HG03095 (cell line): ENCODE measurements at regions not wholly inside any gene's neighbourhood (a gene's known extent, or its start where the extent isn't known, plus 50 kb on each side); places are given as distances from the start of the nearest gene placed in this dataset.
"Not testable (repeated sequence)": the region's sequence is repeated elsewhere in the genome, so short reads cannot be mapped to it uniquely, and the experiment has no call there.

Source experiments
- ATAC-seq: cut with Tn5 transposase; IDR thresholded peaks from one replicate; pipeline ENCODE4 v1.9.1; 2021; ENCODE audit warnings: moderate library complexity; ENCODE audit not compliant: unreplicated experiment

DNA sequence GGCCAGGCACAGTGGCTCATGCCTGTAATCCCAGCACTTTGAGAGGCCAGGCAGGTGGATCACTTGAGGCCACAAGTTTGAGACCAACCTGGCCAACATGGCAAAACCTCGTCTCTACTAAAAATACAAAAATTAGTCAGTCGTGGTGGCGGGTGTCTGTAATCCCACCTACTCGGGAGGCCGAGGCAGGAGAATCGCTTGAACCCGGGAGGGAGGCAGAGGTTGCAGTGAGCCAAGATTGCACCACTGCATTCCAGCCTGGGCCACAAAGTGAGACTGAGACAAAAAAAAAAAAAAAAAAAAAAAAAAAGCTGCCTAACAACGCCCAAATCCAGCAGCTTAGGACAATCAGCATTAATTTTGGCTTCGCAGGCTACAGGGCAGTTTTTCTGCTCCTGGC lies 167.1 kb downstream of the GOSR1 start:
- ATAC-seq, result not testable (repeated sequence)

DNA sequence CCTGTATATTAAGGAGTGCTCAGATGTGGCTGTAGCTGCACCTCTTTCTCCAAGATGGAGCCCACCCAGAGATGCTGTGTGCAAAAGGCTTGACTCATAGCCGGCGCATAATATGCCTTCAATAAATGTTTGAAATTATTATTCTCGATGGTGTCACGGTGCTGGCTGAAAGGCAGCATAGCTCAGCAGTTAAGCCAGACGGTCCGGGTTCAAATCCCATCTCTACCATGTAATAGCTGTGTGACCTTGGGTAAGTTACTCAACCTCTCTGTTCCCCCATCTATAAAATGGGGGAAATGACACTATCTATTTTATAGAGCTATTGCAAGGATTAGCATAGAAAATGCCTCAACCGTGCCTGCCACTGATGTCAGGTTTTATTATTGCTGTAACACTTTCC lies 164.2 kb downstream of the GOSR1 start:
- not testable (repeated sequence) for ATAC-seq

GRCh38 chr17:30639391-30639790 lies 162.2 kb downstream of the GOSR1 start:
- ATAC-seq, result not testable (repeated sequence)

GRCh38 chr17:30638968-30639367 lies 161.8 kb downstream of the GOSR1 start:
- not testable (repeated sequence) for ATAC-seq

DNA sequence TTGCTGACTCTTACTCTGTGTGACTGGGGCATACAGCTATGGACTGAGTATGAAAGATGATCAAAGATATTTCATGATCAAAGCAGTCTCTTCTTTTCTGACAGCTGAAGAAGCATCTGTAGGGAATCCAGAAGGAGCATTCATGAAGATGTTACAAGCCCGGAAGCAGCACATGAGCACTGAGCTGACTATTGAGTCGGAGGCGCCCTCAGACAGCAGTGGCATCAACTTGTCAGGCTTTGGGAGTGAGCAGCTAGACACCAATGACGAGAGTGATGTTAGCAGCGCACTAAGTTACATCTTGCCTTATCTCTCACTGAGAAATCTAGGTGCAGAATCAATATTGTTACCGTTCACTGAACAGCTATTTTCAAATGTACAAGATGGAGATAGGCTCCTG lies 154.4 kb downstream of the GOSR1 start:
- not testable (repeated sequence) for ATAC-seq

DNA sequence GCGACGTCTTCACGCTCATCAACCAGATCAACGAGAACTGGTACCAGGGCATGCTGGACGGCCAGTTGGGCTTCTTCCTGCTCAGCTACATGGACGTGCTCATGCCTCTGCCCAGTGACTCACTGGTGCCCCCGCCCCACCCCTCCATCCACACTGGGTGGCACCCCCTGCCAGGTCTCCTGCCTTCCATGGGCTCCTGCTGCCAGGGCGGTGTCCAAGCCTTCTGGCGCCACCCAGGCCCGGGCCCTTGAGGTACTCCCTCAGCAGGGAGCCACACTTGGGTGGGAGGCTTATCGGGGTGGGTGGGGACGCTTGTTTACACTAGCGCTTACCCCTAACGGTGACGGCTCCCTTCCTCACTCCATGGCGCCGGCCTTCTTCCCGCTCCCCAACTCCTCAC lies 148.2 kb downstream of the GOSR1 start:
- ATAC-seq, result not testable (repeated sequence)

GRCh38 chr17:30624180-30624579 lies 147.0 kb downstream of the GOSR1 start:
- not testable (repeated sequence) for ATAC-seq

DNA sequence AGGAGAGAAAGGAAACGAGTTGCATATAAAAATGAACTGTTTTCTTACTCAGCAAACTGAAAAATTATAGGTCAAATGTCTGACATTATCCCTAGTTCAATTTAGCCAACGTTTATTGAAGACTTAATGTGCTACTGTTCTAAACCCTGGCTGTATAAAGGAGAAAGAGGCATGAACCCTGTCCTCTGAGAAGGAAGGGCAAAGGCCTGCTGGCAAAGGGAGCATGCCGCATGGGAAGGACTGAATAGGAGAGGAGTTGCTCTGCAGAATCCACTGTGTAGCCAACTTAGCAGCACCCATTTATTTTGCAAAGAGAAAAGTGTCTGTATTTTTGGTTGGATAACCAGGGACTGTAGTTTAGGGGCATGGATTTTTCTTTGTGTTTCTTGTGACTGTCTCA lies 132.5 kb downstream of the GOSR1 start:
- ATAC-seq, result not testable (repeated sequence)

GRCh38 chr17:30605523-30605922 lies 128.3 kb downstream of the GOSR1 start:
- ATAC-seq, result no peak

- ATAC-seq, result no peak
Observed at GRCh38 chr17:30605027-30605426, 127.8 kb downstream of the GOSR1 start.

- not testable (repeated sequence) for ATAC-seq
Observed at GRCh38 chr17:30602396-30602795, 125.2 kb downstream of the GOSR1 start.

- not testable (repeated sequence) for ATAC-seq
Observed at GRCh38 chr17:30601984-30602383, 124.8 kb downstream of the GOSR1 start.

DNA sequence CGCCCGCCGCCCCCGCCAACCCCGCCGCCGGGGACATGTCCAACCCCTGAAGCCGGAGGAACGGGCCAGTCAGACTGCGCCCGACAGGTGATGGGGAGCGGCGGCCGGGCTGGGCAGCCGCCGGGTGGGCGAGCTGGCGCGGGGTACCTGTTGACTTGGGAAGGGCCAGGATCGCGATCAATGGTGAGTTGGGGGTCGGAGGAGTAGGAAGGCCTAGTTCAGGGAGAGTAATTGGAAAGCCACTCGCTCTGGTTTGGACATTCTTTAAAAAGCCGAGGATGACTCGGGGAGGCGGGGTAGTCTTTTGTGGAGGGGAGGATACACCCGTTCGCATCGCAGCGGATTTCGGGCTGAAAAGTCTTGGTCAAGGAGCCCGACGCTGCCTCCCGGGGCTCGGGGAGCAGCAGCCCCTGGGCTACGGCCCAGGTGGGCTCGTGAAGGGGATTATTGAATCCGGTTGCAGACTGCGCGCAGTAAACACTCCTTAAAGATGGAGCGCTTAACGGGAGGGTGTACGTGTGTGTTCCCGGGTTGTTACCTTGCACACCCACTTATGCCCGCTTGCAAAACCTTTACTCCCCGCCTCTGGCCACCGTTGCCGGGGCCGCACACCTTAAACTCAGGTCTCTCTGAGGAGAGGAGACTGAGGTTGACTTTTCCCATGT lies 123.8 kb downstream of the GOSR1 start:
- peak; percentile 6 for ATAC-seq

DNA sequence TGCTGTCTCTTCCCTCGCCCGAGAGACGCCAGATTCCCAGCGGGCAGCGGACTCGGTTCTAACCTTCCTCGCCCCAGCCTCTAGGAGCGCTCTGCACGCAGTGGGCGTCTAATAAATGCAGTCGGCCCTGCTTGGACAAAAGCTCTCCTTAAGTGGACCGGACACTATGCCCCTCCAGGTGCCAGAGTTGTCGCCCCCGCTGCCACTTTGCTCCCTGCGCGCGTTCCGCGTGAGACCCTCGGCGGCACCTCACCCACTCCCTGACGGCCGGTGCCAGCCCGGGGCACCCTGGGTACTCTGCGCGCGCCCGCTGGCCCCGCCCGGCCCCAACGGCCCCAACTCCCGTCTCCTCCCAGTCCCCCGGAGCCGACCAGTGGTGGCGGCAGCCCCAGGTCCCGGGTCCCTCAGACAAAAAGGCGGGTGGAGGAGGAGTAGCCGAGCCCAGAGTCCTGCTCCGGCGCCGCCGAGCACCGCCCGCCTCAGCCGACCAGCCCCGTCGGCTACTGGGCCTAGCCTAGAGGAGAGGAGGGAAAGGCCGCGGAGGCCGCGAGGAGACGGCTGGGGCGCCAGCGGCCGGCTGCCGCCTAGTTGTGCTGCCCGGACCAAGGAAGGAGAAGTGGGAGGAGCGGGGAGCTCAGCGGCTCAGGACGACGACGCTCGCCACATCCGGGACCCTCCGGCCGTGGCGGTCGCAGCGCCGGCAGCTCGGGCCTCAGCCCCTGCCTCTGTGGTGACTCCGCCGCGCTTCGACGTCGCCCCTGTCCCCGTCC lies 123.0 kb downstream of the GOSR1 start:
- ATAC-seq, result peak; percentile 74

GRCh38 chr17:30599428-30600059 lies 122.3 kb downstream of the GOSR1 start:
- peak; percentile 9 for ATAC-seq

GRCh38 chr17:30597776-30598288 lies 120.6 kb downstream of the GOSR1 start:
- ATAC-seq, result no peak

GRCh38 chr17:30596948-30597775 lies 120.0 kb downstream of the GOSR1 start:
- not testable (repeated sequence) for ATAC-seq

DNA sequence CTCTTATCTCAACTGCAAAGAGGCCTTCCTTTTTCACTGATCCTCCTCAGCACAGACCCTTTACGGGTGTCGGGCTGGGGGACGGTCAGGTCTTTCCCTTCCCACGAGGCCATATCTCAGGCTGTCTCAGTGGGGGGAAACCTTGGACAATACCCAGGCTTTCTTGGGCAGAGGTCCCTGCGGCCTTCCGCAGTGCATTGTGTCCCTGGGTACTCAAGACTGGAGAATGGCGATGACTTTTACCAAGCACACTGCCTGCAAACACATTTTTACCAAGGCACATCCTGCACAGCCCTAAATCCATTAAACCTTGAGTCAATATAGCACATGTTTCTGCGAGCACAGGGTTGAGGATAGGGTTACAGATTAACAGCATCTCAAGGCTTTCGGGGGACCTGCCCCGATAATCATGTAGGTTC lies 117.8 kb downstream of the GOSR1 start:
- not testable (repeated sequence) for ATAC-seq

GRCh38 chr17:30594223-30594952 lies 117.2 kb downstream of the GOSR1 start:
- ATAC-seq, result no peak
